Adrenal gland (tissue), 9 donors: ENCODE measurements at regions not wholly inside any gene's neighbourhood (a gene's known extent, or its start where the extent isn't known, plus 50 kb on each side); places are given as distances from the start of the nearest gene placed in this dataset.

Source experiments
- DNase-seq, 7 donors: peaks; one replicate each; pipeline ENCODE4 v3.0.0-alpha.2; 2019 to 2020
- H3K27ac ChIP-seq, 5 donors: fragments of 200-600 bp; sonication (generic) in 4 of 5; 1 replicate in 3 of 5; 2 replicates in 2 of 5; pipeline versions ENCODE4 v1.5.1 to v1.8.0; 2016 to 2020; ENCODE audit warnings: mild to moderate bottlenecking in 1 of 5
- H3K27me3 ChIP-seq: fragments of 200-600 bp; 2 replicates; pipeline ENCODE4 v1.8.0; 2021
- H3K36me3 ChIP-seq, 2 donors: fragments of 200-600 bp; replicated peaks in 1 of 2; 1 replicate in 1 of 2; 2 replicates in 1 of 2; pipeline versions ENCODE4 v1.5.1 to v1.8.0; 2018 to 2022
- H3K4me1 ChIP-seq, 2 donors: fragments of 200-600 bp; replicated peaks in 1 of 2; 1 replicate in 1 of 2; 2 replicates in 1 of 2; pipeline versions ENCODE4 v1.5.1 to v1.8.0; 2018 to 2021
- H3K4me3 ChIP-seq, 4 donors: fragments of 200-600 bp; sonication (generic) in 3 of 4; one replicate each; pipeline ENCODE4 v1.5.1; 2016 to 2018
- H3K9me3 ChIP-seq, 3 donors: fragments of 200-600 bp; sonication (generic) in 1 of 3; replicated peaks in 1 of 3; 1 replicate in 2 of 3; 2 replicates in 1 of 3; pipeline versions ENCODE4 v1.5.1 to v1.8.0; 2016 to 2021
- POLR2A ChIP-seq, 2 donors: fragments of 450-650 bp; IDR thresholded peaks; one replicate each; pipeline ENCODE4 v1.6.1; 2017; ENCODE audit warnings: antibody characterized with exemption in 2 of 2, mild to moderate bottlenecking in 2 of 2, moderate library complexity in 1 of 2
- WGBS, 4 donors: extraction: QIAGEN DNeasy Blood & Tissue Kit in 2 of 4; methylation state at CpG; one replicate each; pipeline versions ENCODE4 v1.1.5 to v1.1.7; 2013 to 2017; 5-methylcytosine and 5-hydroxymethylcytosine counted together
- intact Hi-C, 2 donors: fragments of 100-400 bp; cut with DNase I; formaldehyde crosslinking; loops; one replicate each; pipeline versions ENCODE4 v1.14.1 to v1.15.0; 2022 to 2023
- TF ChIP-seq, protein P1 (sequence below), 6 experiments: fragments of 450-650 bp in 4 of 6; fragments of 200-600 bp in 2 of 6; sonication (generic) in 1 of 6; IDR thresholded peaks; 1 replicate in 5 of 6; 2 replicates in 1 of 6; pipeline versions ENCODE4 v1.5.1 to v1.8.0; 2016 to 2021; ENCODE audit warnings: antibody characterized with exemption in 6 of 6, mild to moderate bottlenecking in 2 of 6, moderate library complexity in 1 of 6
- donor health status: healthy with polysubstance abuse.
- donor health status: Bipolar disorder and iron deficiency.
- donor health status: DM: yes; HTN: yes; CAD: no.
- donor health status: DM: no; HTN: no; CAD: no.
- donor health status: DM: no; HTN: no; CAD: no.

DNA sequence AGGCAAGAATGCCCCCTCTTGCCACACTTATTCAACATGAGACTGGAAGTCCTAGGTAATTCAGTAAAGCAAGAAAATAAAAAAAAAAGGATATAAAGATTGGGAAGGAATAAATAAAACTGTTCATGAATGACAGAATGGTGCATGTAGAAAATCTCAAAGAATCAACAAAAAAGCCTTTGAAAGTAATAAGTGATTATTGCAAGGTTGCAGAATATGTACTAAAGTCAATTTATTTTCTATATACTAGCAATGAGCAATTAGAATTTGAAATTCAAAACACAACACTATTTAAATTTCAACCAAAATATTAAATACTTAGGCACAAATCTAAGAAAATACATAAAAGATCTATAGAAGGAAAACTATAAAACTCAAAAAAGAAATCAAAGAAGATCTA lies 58.6 kb downstream of the MAGEA10 start:
- Histone ChIP-seq H3K4me1 (no peaks in the 10 kb centered on the region), H3K27me3 (no peaks in the 10 kb centered on the region), H3K27ac (no peak overlapping the region), H3K4me3 (no peak overlapping the region), H3K36me3 (no peaks in the 10 kb centered on the region), H3K9me3 (no peaks in the 10 kb centered on the region)
- TF ChIP-seq POLR2A (IDR thresholded peaks at IDR 0.05), result no peak
- TF ChIP-seq, protein P1, sequence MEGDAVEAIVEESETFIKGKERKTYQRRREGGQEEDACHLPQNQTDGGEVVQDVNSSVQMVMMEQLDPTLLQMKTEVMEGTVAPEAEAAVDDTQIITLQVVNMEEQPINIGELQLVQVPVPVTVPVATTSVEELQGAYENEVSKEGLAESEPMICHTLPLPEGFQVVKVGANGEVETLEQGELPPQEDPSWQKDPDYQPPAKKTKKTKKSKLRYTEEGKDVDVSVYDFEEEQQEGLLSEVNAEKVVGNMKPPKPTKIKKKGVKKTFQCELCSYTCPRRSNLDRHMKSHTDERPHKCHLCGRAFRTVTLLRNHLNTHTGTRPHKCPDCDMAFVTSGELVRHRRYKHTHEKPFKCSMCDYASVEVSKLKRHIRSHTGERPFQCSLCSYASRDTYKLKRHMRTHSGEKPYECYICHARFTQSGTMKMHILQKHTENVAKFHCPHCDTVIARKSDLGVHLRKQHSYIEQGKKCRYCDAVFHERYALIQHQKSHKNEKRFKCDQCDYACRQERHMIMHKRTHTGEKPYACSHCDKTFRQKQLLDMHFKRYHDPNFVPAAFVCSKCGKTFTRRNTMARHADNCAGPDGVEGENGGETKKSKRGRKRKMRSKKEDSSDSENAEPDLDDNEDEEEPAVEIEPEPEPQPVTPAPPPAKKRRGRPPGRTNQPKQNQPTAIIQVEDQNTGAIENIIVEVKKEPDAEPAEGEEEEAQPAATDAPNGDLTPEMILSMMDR (IDR thresholded peaks at IDR 0.05), result no peak
- no peak for DNase-seq
- intact Hi-C loops, result no loop called here

DNA sequence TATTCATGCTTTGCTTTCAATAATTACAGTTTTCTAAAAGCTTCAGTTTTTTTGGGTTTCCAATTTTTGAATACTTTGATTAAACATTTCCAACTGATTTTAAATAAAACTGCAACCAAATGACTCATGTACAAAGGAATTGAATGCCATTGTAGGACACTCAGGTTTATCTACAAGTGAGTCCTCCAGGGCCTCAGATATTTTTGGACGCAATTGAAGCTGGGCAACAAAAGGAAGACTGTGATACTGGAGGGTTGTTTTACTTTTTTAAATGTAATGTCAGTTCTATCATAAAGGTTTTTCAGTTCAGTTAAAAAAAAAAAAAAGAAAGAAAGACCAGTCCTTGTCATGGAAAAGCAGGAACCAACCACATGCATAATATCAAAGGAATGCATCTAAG lies 64.2 kb downstream of the MAGEA10 start:
- no peak for DNase-seq
- 63 to 78% (median 69%) methylated on average over 1 of the region's 1 CpG for whole genome bisulfite sequencing, 4 donors
- Histone ChIP-seq H3K4me1 (no peaks in the 10 kb centered on the region), H3K27ac (no peak overlapping the region), H3K4me3 (no peak overlapping the region), H3K27me3 (no peaks in the 10 kb centered on the region), H3K36me3 (no peaks in the 10 kb centered on the region), H3K9me3 (no peaks in the 10 kb centered on the region)
- TF ChIP-seq, protein P1 (IDR thresholded peaks at IDR 0.05), result no peak
- no peak for TF ChIP-seq POLR2A (IDR thresholded peaks at IDR 0.05)
- intact Hi-C loops, result no loop called here

DNA sequence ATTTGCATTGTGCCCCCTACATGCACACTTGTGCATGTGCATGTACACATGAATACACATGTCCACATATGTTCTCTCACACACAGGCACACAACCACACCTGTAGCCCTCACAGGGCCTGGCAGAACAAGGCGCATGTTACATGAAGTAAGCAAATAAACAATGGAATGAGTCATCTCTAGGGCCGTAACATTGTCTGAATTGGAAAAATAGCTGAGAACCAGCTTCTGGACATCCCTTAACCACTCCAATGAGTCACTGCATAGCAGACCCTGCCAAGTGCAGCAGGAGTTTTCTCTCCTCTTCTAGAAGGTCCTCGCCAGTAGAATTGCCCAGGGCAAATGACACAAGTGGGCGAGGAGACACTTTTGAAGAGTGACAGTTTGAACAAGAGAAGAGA lies 66.1 kb downstream of the MAGEA10 start:
- H3K4me1 ChIP-seq, result no peaks in the 10 kb centered on the region
- no peaks in the 10 kb centered on the region for H3K9me3 ChIP-seq
- no peaks in the 10 kb centered on the region for H3K36me3 ChIP-seq
- no peak overlapping the region for H3K4me3 ChIP-seq
- 46 to 64% (median 57%) methylated on average over 4 of the region's 4 CpGs for WGBS, 4 donors
- H3K27me3 ChIP-seq, result no peaks in the 10 kb centered on the region
- peak in 1 of 7 donors; percentile 8 for DNase-seq
- TF ChIP-seq, protein P1 (IDR thresholded peaks at IDR 0.05), result no peak
- TF ChIP-seq POLR2A (IDR thresholded peaks at IDR 0.05), result no peak
- intact Hi-C loops, result no loop called here
- no peak overlapping the region for H3K27ac ChIP-seq

DNA sequence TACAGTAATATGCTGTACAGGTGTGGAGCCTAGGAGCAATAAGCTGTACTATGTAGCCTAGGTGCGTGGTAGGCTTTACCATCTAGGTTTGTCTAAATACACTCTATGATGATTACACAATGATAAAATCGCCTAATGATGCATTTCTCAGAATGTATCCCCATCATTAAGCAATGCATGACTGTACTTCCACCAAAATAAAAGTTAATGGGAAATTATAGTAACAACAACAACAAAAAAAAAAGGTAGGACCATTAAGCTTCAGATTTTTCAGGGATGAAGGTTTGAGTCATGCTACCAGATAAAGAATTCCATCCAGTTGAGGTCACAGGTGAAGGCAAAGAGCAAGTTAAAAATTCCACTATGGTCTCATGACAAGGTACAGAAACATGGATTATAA lies 68.2 kb downstream of the MAGEA10 start:
- H3K36me3 ChIP-seq, result no peaks in the 10 kb centered on the region
- H3K4me1 ChIP-seq, result no peaks in the 10 kb centered on the region
- H3K9me3 ChIP-seq, result no peaks in the 10 kb centered on the region
- no peak overlapping the region for H3K27ac ChIP-seq
- TF ChIP-seq, protein P1 (IDR thresholded peaks at IDR 0.05), result no peak
- no peak for TF ChIP-seq POLR2A (IDR thresholded peaks at IDR 0.05)
- 58 to 73% (median 68%) methylated on average over 2 of the region's 2 CpGs for WGBS, 4 donors
- no peak for DNase-seq
- no peak overlapping the region for H3K4me3 ChIP-seq
- intact Hi-C loops, result no loop called here
- no peaks in the 10 kb centered on the region for H3K27me3 ChIP-seq
